Effector CD8-positive, alpha-beta T cell (primary cell): ENCODE measurements at regions not wholly inside any gene's neighbourhood (a gene's known extent, or its start where the extent isn't known, plus 50 kb on each side); places are given as distances from the start of the nearest gene placed in this dataset.

Experiments
- DNase-seq: peaks from one replicate; lab custom pipeline; 2025; lab: John Stamatoyannopoulos, UW

- no peak for DNase-seq
These were observed 52.1 kb upstream of the PPFIA2 start for GRCh38 chr12:81811061-81811777.

- no peak for DNase-seq
These were observed 50.9 kb upstream of the PPFIA2 start for GRCh38 chr12:81809829-81810595.

GRCh38 chr12:81809113-81809777 lies 50.1 kb upstream of the PPFIA2 start:
- DNase-seq: no peak
